DMS53 treated with DMSO at 0.1 percent for 48 hours (cell line): ENCODE measurements at regions not wholly inside any gene's neighbourhood (a gene's known extent, or its start where the extent isn't known, plus 50 kb on each side); places are given as distances from the start of the nearest gene placed in this dataset.
"Not testable (repeated sequence)": the region's sequence is repeated elsewhere in the genome, so short reads cannot be mapped to it uniquely, and the experiment has no call there.

Experiments used
- DNase-seq: peaks from one replicate; lab custom pipeline; 2025; ENCODE audit not compliant: unreplicated experiment; lab: John Stamatoyannopoulos, UW

DNA sequence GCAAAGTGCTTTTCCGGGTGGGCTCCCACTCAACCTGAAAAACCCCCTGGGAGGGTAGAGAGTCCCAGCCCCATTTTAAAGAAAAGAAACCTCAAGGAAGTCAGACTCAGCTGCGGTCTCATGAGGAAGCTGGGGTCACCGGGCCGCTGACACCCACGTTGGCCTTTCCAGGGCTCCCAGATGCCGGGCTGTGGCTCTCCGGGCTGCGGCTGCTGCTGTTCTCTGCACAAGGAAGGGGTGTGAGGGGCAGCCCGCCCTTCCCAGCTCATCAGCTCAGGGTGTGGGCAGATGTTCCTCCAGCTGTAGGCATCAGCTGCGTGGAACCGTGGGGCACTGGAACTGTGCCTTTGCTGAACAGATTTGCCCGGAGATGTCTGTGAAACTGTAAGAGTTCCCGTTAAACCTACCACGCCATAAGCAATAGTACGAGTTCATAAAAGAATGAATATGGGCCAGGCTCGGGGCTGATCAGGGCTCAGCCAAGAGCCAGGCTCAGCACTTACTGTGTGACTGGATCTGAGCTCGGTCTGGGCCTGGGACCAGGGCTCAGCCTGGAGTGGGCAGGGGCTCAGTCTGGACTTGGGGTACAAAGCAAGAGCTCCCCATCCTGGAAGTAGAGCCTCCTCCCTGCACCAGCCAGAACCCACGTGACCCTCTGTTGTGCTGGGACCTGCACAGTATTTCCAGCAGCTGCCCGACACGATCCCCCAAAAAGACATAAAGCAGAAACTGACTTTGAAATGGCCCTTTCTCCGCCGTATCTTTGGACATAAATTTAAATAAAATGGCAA, 130.2 kb upstream of the PPP1R26 start:
- no peak for DNase-seq

GRCh38 chr9:135350003-135350315, 129.6 kb upstream of the PPP1R26 start:
- no peak for DNase-seq

DNA sequence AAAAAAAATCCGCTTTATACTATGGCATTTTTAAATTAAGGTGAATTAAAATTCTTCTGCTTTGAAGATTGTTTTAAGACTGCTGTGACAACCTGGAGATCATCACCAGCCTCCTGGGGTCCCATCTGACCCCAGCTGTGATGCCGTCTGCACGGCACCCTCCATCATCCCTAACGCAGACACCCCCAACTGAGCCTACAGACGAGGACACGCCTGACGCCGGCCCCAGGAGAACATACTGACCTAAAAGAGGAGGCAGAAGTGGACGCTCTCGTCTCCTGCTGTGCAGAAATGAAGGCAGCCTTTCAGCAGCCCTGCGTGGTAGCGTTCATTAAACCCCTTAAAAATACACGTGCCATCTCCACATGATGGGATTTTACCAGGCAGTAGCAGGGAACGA, 125.6 kb upstream of the PPP1R26 start:
- no peak for DNase-seq

DNA sequence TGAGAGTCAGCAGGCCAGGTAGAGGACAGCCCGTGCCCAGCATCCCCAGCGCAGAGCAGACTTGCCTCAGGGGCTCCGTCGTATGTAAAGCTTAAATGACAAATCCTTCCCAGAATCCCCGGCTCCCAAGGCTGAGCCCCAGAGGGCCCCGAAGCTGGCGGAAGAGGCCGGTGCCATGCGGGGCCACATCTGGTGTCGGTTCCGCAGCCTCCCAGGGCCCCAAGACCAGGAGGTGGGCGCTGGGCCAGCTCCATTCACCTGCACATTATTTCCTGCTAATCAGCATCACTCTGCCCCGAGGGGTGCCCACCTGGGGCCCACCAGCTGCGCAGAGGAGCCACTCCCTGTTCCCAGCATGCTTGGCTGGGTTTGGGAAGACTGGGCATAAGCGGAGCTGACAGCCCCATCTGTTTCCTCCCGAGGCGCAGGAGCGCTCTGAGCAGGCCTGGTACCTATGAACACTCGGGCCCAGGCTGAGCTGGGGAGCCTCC, 124.0 kb upstream of the PPP1R26 start:
- DNase-seq = no peak

DNA sequence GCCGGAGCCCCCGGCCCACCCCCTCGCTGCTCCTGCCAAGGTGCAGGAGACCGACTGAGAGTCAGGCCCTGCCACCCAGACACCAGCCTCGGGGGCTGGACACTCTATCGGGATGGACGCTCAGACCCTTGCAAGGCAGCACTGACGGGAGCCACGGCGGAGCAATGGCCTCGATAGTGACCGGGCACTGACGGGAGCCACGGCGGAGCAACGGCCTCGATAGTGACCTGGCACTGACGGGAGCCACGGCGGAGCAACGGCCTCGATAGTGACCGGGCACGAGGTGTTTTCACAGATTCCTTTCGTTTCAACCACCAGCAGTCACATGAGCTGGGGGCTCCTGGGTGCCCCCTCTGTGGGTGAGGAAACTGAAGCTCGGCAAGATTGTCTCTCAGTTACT, 123.6 kb upstream of the PPP1R26 start:
- no peak for DNase-seq

GRCh38 chr9:135356796-135357195, 122.8 kb upstream of the PPP1R26 start:
- no peak for DNase-seq

- DNase-seq = no peak
These were observed 121.6 kb upstream of the PPP1R26 start for GRCh38 chr9:135357863-135358551.

- DNase-seq = no peak
These were observed 121.0 kb upstream of the PPP1R26 start for GRCh38 chr9:135358552-135358940.

DNA sequence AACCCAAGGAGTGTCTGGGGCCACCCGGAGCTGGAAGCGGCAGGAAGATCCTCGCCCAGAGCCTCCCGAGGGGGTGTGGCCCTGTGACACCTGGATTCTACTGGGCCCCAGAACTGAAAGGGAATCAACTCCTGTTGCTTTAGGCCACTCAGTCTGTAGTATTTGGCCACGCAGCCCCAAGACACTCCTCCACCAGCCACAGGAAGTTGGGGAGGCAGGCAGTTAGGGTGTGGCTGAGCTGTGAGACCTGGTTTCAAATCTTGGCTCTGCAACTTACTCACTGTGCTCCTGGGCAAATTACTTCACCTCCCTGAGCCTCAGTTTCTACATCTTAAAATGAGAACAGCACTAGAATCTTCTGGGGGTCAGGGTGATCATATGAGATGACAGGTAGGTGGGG, 119.8 kb upstream of the PPP1R26 start:
- no peak for DNase-seq

GRCh38 chr9:135360617-135361016, 119.0 kb upstream of the PPP1R26 start:
- no peak for DNase-seq

DNA sequence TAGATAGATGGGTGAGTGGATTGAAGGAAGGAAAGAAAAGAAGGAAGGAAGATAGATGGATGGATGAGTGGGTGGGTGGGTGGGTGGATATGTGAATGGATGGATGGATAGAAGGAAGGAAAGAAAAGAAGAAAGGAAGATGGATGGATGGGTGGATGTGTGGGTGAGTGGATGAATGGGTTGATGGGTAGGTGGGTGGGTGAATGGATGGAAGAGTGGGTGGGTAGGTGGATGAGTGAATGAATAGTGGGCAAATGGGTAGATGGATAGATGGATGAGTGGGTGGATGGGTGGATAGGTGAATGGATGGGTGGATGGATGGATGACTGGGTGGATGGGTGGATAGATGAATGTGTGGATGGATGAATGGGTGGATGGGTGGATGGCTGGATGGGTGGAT, 117.9 kb upstream of the PPP1R26 start:
- not testable (repeated sequence) for DNase-seq

DNA sequence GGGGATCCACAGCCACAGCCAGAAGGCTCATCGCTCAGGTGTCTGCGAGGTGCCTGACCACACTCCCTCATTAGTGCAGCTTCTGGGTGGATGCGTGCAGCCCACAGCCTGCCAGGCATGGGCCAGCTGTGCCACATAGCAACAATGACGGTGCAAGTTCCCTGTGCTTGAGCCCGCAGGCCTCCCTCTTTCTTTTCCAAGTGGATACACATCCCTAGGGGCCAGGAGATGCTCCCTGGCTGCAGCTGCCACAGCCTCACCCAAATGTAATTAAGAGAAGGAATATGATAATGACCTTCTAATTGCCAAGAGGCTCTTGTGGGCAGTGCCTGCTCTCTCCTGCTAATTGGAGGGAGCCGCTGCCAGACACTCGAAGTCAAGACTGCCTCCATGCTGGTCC, 116.0 kb upstream of the PPP1R26 start:
- DNase-seq = no peak

DNA sequence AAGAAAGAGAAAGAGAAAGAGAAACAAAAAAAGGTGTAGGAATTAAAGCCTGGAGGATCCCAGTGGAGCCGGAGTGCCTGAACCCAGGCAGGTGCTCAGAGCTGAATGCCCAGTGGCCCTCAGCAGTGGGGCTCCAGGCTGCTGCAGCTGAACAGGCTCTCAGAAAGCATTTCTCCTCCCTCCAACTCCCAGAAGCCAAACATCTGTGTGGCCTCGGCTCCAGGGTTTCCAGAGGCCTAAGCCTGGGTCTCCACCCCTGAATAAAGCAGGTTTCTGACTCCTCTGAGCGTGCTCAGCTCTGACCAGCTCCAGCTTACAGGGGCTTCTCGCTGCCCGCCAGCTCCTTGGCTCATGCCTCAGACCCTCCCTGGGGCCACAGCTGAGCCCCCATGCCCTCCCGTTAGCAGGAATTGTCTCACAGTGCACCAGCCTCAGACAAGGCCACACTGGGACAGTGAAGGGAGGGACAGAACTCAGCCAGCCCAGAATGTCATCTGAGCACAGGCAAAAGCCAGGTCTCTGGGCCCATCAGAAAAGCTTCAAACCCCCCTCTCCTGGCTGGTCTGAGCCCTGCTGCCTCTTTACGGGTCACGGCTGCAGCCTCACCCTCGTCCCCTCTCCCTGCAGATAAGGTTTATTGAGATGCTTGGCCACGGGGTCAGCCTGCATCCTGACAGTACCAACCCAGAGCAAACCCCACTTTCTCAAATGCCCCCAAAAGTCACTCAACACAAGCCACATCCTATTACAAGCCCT, 114.4 kb upstream of the PPP1R26 start:
- no peak for DNase-seq

DNA sequence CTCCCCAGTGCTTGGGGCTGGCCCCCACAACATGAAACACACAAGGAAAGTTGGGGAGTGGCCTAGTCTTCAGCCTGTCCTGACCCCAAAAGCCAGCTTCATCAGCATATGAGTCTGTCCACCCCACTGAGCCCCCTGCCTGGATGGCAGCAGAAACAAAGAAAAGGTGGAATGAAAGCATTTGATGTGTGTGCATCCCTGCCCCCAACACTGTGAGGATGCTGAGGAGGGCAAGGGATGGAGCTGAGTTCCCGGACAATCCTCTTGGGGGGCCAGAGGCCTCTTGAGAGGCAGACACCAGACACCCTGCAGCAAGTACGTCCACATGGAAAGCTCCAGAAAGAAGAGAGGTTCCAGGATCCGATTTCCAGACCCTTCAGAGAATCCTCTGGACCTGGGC, 113.5 kb upstream of the PPP1R26 start:
- DNase-seq = no peak

- DNase-seq = no peak
These were observed 110.1 kb upstream of the PPP1R26 start for GRCh38 chr9:135369412-135369990.

DNA sequence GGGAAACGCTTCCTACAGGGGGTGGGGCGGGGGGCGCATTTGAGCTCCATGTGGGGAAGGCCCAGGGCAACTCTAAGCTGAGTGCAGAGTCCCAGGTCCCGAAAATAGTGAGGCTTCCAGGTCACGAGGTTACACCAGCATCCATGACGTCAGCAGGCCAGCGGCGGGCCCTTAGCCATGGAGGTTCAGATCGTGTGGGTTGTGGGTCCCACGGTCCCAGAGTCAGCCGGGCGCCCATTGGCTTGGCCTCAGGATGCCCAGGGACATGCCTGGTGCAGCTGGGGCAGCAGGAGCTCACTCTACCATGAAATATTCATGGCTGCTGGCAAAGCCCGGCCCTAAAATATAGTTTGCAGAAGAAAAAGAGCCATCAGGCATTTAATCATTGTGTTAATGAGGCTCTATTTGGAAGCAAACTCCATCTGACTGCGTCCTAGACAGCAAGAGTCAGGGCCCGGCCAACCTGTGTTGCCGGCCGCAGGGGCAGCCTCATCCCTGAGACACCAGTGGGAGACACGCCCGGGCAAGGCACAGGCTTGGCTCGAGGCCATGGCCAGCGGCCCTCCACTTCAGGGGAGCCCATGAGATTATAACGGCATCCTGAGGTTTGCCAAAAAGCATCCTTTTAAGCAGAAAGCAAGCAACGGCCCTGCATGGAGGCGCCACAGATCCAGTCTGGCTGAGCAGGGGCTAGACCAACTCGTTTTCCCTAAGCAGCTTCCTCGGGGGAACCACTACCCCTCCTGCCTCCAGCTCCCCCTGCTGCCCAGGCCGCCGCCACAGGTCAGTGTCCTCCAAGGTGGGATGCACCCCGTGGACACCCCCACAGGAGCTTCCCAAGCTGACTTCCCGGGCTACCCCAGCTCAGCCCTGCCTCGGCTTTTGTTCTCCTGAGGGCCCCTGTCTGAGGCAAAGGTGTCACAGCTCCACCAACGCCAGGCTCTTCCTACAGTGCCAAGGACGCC, 108.9 kb upstream of the PPP1R26 start:
- no peak for DNase-seq

DNA sequence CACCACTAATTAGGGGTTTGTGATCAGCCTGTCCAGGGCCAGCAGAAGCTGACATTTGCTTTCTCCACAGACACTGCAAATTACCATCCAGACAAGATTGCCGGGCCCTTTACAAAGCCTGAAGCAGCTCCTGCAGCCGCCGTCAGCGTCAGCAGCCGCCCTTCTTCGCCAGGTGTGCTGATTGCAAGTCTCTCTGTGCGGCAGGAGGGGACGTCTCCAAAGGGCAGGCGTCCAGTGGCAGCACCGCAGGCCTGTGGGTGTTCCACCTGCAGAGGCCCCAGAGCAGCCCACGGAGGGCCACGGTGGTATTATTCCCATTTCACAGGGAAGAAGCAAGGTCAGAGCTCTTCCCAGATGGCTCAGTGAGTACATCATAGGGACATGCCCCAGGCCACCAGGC, 108.0 kb upstream of the PPP1R26 start:
- DNase-seq = no peak

GRCh38 chr9:135372036-135372435, 107.5 kb upstream of the PPP1R26 start:
- no peak for DNase-seq

DNA sequence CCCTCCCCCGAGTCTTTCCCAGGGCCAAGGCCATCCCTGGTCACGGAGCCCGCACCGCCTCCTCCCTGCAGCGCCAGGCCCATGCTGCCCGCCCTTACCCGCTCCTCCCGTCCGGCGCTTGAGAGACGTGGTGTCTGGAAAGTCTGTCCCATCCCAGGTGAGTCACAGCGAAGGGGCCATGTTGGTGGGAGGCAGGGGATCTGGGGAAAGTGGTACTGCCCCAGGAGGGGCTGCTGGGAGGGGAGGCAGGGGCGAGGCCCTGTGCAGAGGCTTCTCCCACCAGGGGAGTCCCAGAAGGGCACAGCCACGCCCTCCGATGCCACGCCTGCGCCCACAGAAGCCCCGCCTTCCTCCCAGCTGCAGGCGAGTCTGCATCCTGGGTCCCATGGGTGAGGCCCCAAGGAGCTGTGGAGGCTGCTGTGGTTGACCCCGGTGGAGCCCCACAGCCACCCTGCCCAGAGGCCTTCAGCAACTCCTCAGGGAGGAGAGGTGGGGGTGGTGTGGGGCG, 107.0 kb upstream of the PPP1R26 start:
- no peak for DNase-seq

DNA sequence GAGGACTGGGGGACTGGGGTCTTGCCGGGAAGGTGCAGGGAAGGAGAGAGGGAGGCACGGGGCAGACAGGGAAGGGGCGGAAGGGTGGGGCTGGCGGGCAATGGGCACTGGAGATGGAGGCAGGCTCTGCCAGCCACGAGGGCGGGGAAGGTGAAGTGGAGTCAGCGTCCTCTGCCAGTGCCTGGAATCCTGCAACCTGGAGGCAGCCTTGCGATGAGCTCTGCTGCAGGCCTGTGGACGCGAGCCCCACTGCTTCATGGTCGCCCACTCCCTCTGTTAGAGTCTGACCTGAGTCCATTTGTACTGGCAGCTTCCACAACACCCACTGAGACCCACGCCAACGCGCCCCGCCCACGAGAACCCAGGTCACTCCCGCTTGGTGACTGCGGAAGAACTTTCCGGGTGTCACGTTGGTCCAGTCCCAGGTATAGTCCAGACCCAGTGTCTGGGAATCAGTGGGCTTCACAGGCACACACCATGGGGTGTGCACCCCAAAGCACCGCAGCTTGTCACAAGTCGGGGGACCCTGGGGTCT, 106.4 kb upstream of the PPP1R26 start:
- DNase-seq = no peak
